ENCODE measurements at regions not wholly inside any gene's neighbourhood (a gene's known extent, or its start where the extent isn't known, plus 50 kb on each side); places are given as distances from the start of the nearest gene placed in this dataset.

DNA sequence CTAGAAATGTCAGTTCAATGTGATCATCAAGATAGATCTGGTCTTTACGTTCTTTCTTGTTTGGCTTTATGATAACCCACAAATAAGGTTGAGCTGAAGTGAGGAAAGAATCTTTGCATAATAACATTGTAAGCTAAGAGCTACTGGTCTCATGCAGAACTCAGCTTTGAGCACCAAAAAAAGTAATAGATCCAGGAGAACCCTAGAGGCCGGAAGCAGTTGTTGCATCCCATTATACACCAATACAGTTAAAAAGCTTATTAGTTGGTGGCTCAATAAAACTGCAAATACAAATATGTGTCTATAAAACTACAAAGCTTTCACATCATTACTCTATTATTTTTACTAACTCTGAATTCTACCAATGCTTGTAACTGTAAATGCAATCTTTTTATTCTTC is 85.5 kb upstream of the NUDT12 start:
- Histone ChIP-seq H3K9me3 (ENCODE audit: control insufficient read depth in 4 of 4, low read length in 3 of 4) (no peaks in the 10 kb centered on the region), H3K9ac (ENCODE audit: low read depth in 1 of 2, low read length in 2 of 2) (no peak overlapping the region), H3K27ac (ENCODE audit: low read depth in 1 of 2, low read length in 2 of 2) (no peak overlapping the region), H3K36me3 (ENCODE audit: control insufficient read depth in 4 of 4, insufficient read depth in 3 of 4, low read depth in 1 of 4, low read length in 3 of 4) (no peaks in the 10 kb centered on the region), H3K4me1 (ENCODE audit: control insufficient read depth in 4 of 4, insufficient read depth in 4 of 4, low read length in 3 of 4) (no peaks in the 10 kb centered on the region), H3K27me3 (ENCODE audit: control insufficient read depth in 4 of 4, insufficient read depth in 4 of 4, low read length in 3 of 4) (no peaks in the 10 kb centered on the region), H3K4me3 (ENCODE audit: low read depth in 1 of 3, low read length in 3 of 3) (no peak overlapping the region)
- WGBS = 94% methylated on average over 2 of the region's 2 CpGs
- TF ChIP-seq EGR1 (IDR thresholded peaks at IDR 0.05; ENCODE audit: low read depth in 2 of 2) (no peak), RXRA (IDR thresholded peaks at IDR 0.05) (no peak), TAF1 (conservative IDR thresholded peaks at IDR 0.05) (no peak), FOXA2 (IDR thresholded peaks at IDR 0.05) (no peak), SP1 (IDR thresholded peaks at IDR 0.05) (no peak), JUND (IDR thresholded peaks at IDR 0.05) (no peak), HNF4A (conservative IDR thresholded peaks at IDR 0.05) (no peak), HNF4G (IDR thresholded peaks at IDR 0.05) (no peak), YY1 (IDR thresholded peaks at IDR 0.05) (no peak)
- TF ChIP-seq, protein P1, sequence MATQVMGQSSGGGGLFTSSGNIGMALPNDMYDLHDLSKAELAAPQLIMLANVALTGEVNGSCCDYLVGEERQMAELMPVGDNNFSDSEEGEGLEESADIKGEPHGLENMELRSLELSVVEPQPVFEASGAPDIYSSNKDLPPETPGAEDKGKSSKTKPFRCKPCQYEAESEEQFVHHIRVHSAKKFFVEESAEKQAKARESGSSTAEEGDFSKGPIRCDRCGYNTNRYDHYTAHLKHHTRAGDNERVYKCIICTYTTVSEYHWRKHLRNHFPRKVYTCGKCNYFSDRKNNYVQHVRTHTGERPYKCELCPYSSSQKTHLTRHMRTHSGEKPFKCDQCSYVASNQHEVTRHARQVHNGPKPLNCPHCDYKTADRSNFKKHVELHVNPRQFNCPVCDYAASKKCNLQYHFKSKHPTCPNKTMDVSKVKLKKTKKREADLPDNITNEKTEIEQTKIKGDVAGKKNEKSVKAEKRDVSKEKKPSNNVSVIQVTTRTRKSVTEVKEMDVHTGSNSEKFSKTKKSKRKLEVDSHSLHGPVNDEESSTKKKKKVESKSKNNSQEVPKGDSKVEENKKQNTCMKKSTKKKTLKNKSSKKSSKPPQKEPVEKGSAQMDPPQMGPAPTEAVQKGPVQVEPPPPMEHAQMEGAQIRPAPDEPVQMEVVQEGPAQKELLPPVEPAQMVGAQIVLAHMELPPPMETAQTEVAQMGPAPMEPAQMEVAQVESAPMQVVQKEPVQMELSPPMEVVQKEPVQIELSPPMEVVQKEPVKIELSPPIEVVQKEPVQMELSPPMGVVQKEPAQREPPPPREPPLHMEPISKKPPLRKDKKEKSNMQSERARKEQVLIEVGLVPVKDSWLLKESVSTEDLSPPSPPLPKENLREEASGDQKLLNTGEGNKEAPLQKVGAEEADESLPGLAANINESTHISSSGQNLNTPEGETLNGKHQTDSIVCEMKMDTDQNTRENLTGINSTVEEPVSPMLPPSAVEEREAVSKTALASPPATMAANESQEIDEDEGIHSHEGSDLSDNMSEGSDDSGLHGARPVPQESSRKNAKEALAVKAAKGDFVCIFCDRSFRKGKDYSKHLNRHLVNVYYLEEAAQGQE (IDR thresholded peaks at IDR 0.05) = no peak
- DNase-seq (ENCODE audit: low spot score) = no peak

DNA sequence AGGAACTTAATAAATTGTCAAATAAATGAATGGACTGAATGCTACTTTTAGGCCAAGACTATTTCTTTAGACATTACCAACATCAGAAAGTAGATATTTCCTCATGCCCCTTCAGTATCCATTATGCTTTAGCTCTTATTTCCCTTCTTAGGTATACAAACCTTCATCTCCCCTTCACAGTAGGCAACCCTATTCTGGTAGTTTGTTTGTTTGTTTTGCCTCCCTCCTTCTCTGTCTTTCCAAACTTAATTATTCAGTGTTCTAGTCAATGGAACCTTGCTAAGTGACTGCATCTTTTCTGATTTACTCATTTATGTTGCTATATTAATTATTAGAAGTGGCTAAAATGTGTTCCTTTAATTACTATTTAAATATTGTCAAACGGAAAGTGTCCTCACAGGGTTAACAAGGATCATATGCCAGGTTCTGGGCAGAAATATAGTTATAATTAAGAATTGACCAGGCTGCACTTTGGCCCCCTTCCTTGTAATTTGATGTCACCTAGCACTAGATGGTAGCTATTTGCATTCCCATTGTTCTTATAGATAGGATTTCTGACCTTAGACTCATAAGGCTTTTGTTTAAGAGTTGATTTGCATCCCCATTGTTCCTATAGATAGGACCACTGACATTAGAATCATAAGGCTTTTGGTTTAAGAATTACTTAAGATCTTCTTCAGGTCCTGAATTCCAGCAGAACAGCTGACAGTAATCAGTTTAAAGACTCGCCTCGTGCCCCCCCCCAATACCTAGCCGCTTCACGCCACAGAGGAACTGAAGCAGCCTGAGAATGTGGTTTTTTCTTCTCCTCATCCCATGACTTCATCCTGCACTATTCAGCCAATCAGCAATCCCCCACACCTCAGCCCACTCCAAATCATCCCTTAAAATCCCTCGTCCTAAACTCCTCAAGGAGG is 84.4 kb upstream of the NUDT12 start:
- no peak overlapping the region for H3K4me3 ChIP-seq (ENCODE audit: low read depth in 1 of 3, low read length in 3 of 3)
- WGBS = 73% methylated on average over 6 of the region's 6 CpGs

More for the DNA sequence above, 84.4 kb upstream of the NUDT12 start:
- Histone ChIP-seq H3K27me3 (ENCODE audit: control insufficient read depth in 4 of 4, insufficient read depth in 4 of 4, low read length in 3 of 4) (no peaks in the 10 kb centered on the region), H3K9ac (ENCODE audit: low read depth in 1 of 2, low read length in 2 of 2) (no peak overlapping the region), H3K36me3 (ENCODE audit: control insufficient read depth in 4 of 4, insufficient read depth in 3 of 4, low read depth in 1 of 4, low read length in 3 of 4) (no peaks in the 10 kb centered on the region), H3K27ac (ENCODE audit: low read depth in 1 of 2, low read length in 2 of 2) (no peak overlapping the region), H3K4me1 (ENCODE audit: control insufficient read depth in 4 of 4, insufficient read depth in 4 of 4, low read length in 3 of 4) (no peaks in the 10 kb centered on the region), H3K9me3 (ENCODE audit: control insufficient read depth in 4 of 4, low read length in 3 of 4) (no peaks in the 10 kb centered on the region)
- TF ChIP-seq GABPA (IDR thresholded peaks at IDR 0.05 in 1 of 2, conservative IDR thresholded peaks at IDR 0.05 in 1 of 2) (no peak), RAD21 (IDR thresholded peaks at IDR 0.05) (no peak), SP1 (IDR thresholded peaks at IDR 0.05) (no peak), YY1 (IDR thresholded peaks at IDR 0.05) (no peak), FOXA2 (IDR thresholded peaks at IDR 0.05) (no peak)
- TF ChIP-seq, protein P2, sequence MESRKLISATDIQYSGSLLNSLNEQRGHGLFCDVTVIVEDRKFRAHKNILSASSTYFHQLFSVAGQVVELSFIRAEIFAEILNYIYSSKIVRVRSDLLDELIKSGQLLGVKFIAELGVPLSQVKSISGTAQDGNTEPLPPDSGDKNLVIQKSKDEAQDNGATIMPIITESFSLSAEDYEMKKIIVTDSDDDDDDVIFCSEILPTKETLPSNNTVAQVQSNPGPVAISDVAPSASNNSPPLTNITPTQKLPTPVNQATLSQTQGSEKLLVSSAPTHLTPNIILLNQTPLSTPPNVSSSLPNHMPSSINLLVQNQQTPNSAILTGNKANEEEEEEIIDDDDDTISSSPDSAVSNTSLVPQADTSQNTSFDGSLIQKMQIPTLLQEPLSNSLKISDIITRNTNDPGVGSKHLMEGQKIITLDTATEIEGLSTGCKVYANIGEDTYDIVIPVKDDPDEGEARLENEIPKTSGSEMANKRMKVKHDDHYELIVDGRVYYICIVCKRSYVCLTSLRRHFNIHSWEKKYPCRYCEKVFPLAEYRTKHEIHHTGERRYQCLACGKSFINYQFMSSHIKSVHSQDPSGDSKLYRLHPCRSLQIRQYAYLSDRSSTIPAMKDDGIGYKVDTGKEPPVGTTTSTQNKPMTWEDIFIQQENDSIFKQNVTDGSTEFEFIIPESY (IDR thresholded peaks at IDR 0.05) = no peak
- TF ChIP-seq, protein P3, sequence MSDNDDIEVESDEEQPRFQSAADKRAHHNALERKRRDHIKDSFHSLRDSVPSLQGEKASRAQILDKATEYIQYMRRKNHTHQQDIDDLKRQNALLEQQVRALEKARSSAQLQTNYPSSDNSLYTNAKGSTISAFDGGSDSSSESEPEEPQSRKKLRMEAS (IDR thresholded peaks at IDR 0.05) = no peak
- TF ChIP-seq, protein P4, sequence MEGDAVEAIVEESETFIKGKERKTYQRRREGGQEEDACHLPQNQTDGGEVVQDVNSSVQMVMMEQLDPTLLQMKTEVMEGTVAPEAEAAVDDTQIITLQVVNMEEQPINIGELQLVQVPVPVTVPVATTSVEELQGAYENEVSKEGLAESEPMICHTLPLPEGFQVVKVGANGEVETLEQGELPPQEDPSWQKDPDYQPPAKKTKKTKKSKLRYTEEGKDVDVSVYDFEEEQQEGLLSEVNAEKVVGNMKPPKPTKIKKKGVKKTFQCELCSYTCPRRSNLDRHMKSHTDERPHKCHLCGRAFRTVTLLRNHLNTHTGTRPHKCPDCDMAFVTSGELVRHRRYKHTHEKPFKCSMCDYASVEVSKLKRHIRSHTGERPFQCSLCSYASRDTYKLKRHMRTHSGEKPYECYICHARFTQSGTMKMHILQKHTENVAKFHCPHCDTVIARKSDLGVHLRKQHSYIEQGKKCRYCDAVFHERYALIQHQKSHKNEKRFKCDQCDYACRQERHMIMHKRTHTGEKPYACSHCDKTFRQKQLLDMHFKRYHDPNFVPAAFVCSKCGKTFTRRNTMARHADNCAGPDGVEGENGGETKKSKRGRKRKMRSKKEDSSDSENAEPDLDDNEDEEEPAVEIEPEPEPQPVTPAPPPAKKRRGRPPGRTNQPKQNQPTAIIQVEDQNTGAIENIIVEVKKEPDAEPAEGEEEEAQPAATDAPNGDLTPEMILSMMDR (IDR thresholded peaks at IDR 0.05; ENCODE audit: low read depth, low read length, missing input control) = no peak
- TF ChIP-seq, protein P5, sequence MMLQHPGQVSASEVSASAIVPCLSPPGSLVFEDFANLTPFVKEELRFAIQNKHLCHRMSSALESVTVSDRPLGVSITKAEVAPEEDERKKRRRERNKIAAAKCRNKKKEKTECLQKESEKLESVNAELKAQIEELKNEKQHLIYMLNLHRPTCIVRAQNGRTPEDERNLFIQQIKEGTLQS (IDR thresholded peaks at IDR 0.05) = no peak
- DNase-seq (ENCODE audit: low spot score) = no peak

Data from liver (tissue), 8 donors.